ENCODE measurements at regions not wholly inside any gene's neighbourhood (a gene's known extent, or its start where the extent isn't known, plus 50 kb on each side); places are given as distances from the start of the nearest gene placed in this dataset.

DNA sequence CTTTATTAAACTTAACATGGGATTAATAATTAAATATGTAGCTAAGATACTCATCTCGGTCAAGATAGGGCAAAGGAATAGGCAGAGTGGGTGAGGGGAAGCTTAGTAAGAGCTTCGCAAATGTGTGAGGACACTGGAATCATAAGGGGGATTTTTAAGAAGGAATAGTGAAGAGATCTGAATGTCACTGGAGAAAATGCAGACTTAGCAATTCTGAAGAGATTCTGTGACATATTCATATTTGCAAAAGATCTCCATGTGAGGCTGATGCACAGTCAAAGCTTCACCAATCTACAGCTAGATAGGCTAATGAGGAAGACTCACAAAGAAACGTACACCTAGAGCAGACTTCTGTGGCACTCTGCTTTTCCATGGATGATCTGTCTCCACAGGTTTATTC, 1202.8 kb upstream of the CDH6 start:
- peaks cover 6% of the 10 kb centered on the region for H3K9me3 Mint-ChIP-seq (ENCODE audit: low read depth)
- H3K4me1 Mint-ChIP-seq: no peaks in the 10 kb centered on the region
- no peak for DNase-seq
- H3K27me3 Mint-ChIP-seq: no peaks in the 10 kb centered on the region
- ChIA-PET CTCF (no interaction called here), POLR2A (no interaction called here)
- intact Hi-C loops (cut with DNase I, micrococcal nuclease): no loop called here
- no peak for ATAC-seq
- H3K27ac Mint-ChIP-seq: no peak overlapping the region
- H3K36me3 Mint-ChIP-seq (ENCODE audit: low read depth): no peaks in the 10 kb centered on the region
- H3K4me3 Mint-ChIP-seq: no peak overlapping the region

DNA sequence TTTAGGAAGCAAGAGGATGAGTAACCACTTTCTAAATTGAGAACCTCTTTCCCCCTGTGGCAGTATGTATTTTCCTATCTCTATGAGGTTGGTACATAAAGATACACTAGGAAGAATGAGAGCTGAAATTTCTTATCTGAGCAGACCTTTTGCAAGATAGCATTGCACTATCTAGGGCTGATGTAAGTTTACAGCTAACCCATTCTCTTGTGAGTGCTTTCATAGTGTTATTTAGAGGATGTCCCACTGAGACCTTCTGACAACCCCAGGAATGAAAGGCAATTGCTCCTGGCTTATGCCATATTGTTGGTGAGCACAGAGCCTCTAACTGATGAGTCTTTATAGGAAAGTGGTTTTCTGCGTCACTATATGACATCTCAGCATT, 1209.3 kb upstream of the CDH6 start:
- no peaks in the 10 kb centered on the region for H3K36me3 Mint-ChIP-seq (ENCODE audit: low read depth)
- H3K4me1 Mint-ChIP-seq: no peaks in the 10 kb centered on the region
- POLR2A ChIA-PET: no interaction called here
- intact Hi-C loops (cut with DNase I, micrococcal nuclease): no loop called here
- no peaks in the 10 kb centered on the region for H3K27me3 Mint-ChIP-seq
- DNase-seq (no peak), ATAC-seq (no peak)
- no peak overlapping the region for H3K27ac Mint-ChIP-seq
- CTCF ChIA-PET: no interaction called here
- H3K9me3 Mint-ChIP-seq (ENCODE audit: low read depth): peaks cover 6% of the 10 kb centered on the region
- no peak overlapping the region for H3K4me3 Mint-ChIP-seq

- intact Hi-C loops (cut with DNase I, micrococcal nuclease): no loop called here
- ChIA-PET POLR2A (no interaction called here), CTCF (interaction anchor here (0.7 kb wide), 1 partner anchor 11 kb away, joined by 3 read pairs; no protein-coding TSS in a partner anchor)
- H3K27me3 Mint-ChIP-seq: no peaks in the 10 kb centered on the region
- H3K4me3 Mint-ChIP-seq: no peak overlapping the region
- DNase-seq (no peak), ATAC-seq (no peak)
- no peaks in the 10 kb centered on the region for H3K4me1 Mint-ChIP-seq
- no peaks in the 10 kb centered on the region for H3K36me3 Mint-ChIP-seq (ENCODE audit: low read depth)
- no peak overlapping the region for H3K27ac Mint-ChIP-seq
- H3K9me3 Mint-ChIP-seq (ENCODE audit: low read depth): peaks cover 6% of the 10 kb centered on the region
These were observed 1209.8 kb upstream of the CDH6 start for GRCh38 chr5:29983528-29984155.

- H3K36me3 Mint-ChIP-seq (ENCODE audit: low read depth): no peaks in the 10 kb centered on the region
- CTCF ChIA-PET: no interaction called here
These were observed 1211.0 kb upstream of the CDH6 start for GRCh38 chr5:29982457-29982856.

GRCh38 chr5:29972597-29972996, 1220.9 kb upstream of the CDH6 start:
- no peaks in the 10 kb centered on the region for H3K36me3 Mint-ChIP-seq (ENCODE audit: low read depth)
- DNase-seq (no peak), ATAC-seq (no peak)
- POLR2A ChIA-PET: no interaction called here
- no peaks in the 10 kb centered on the region for H3K27me3 Mint-ChIP-seq
- no peaks in the 10 kb centered on the region for H3K4me1 Mint-ChIP-seq
- H3K4me3 Mint-ChIP-seq: no peak overlapping the region
- CTCF ChIA-PET: no interaction called here
- no peak overlapping the region for H3K27ac Mint-ChIP-seq
- intact Hi-C loops (cut with DNase I, micrococcal nuclease): no loop called here
- H3K9me3 Mint-ChIP-seq (ENCODE audit: low read depth): peaks cover 19% of the 10 kb centered on the region

More at GRCh38 chr5:29982457-29982856, 1211.0 kb upstream of the CDH6 start:
- Mint-ChIP-seq H3K4me1 (no peaks in the 10 kb centered on the region), H3K27ac (no peak overlapping the region), H3K4me3 (no peak overlapping the region), H3K9me3 (ENCODE audit: low read depth) (peaks cover 6% of the 10 kb centered on the region), H3K27me3 (no peaks in the 10 kb centered on the region)
- POLR2A ChIA-PET: no interaction called here
- DNase-seq (no peak), ATAC-seq (no peak)
- intact Hi-C loops (cut with DNase I, micrococcal nuclease): no loop called here

DNA sequence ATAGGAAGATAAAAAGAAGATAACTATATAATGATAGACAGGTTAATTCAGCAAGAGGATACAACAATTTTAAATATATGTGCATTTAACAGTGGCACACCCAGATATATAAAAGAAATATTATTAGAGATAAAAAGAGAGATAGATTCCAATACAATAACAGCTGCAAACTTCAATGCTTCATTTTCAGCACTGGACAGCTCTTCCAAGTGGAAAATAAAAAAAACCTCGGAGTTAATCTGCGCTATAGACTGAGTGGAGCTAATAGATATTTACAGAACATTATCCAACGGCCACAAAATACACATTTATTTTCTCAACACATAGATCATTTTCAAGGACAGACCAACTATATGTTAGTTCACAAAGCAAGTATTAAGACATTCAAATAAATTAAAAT, 1229.5 kb upstream of the CDH6 start:
- peaks cover 33% of the 10 kb centered on the region for H3K9me3 Mint-ChIP-seq (ENCODE audit: low read depth)
- H3K27me3 Mint-ChIP-seq: no peaks in the 10 kb centered on the region
- H3K4me1 Mint-ChIP-seq: no peaks in the 10 kb centered on the region
- no peak for DNase-seq
- ChIA-PET CTCF (no interaction called here), POLR2A (no interaction called here)
- ATAC-seq: no peak
- no peak overlapping the region for H3K4me3 Mint-ChIP-seq
- H3K27ac Mint-ChIP-seq: no peak overlapping the region
- no peaks in the 10 kb centered on the region for H3K36me3 Mint-ChIP-seq (ENCODE audit: low read depth)
- intact Hi-C loops (cut with DNase I, micrococcal nuclease): no loop called here

GRCh38 chr5:29960323-29960722, 1233.2 kb upstream of the CDH6 start:
- intact Hi-C loops (cut with DNase I, micrococcal nuclease): no loop called here
- no peak for ATAC-seq
- POLR2A ChIA-PET: no interaction called here
- Mint-ChIP-seq H3K27ac (no peak overlapping the region), H3K36me3 (ENCODE audit: low read depth) (no peaks in the 10 kb centered on the region), H3K4me1 (no peaks in the 10 kb centered on the region), H3K27me3 (no peaks in the 10 kb centered on the region), H3K9me3 (ENCODE audit: low read depth) (peaks cover 19% of the 10 kb centered on the region), H3K4me3 (no peak overlapping the region)
- no peak for DNase-seq
- CTCF ChIA-PET: no interaction called here

- Mint-ChIP-seq H3K36me3 (ENCODE audit: low read depth) (no peaks in the 10 kb centered on the region), H3K27me3 (no peaks in the 10 kb centered on the region), H3K9me3 (ENCODE audit: low read depth) (peaks cover 4% of the 10 kb centered on the region), H3K4me3 (no peak overlapping the region), H3K27ac (no peak overlapping the region), H3K4me1 (no peaks in the 10 kb centered on the region)
- ChIA-PET CTCF (interaction anchor here (0.8 kb wide), 1 partner anchor 99 kb away, joined by 3 read pairs; no protein-coding TSS in a partner anchor), POLR2A (no interaction called here)
- no peak for ATAC-seq
- no peak for DNase-seq
- intact Hi-C loops (cut with DNase I, micrococcal nuclease): no loop called here
These were observed 1242.9 kb upstream of the CDH6 start for GRCh38 chr5:29950416-29951145.

DNA sequence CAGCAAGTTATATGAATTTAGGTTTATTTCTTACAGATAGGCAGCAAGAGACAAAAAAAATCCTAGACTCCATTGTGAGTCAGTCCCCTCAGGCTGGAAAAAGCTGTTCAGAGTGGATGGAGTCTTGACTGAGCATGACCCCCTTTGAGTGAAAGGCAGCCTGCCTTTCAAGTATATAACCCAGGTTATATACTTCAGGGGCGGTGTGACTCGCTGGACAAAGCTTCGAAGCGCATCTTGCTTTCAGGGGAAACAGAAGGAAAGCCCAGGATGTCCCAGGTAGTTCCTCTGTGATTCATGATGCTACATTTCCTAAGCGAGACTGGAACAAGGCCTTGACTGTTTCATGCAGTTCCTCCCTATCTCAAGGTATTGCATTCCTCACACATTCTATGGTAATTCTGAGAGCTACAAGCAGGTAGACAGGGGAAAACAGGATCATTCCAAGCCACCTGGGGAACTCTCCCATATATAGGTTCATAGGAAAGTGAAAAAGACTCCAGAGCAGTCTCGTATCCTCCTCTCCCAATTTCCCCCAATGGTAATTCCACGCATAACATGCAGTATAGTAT, 1244.1 kb upstream of the CDH6 start:
- H3K4me1 Mint-ChIP-seq: no peaks in the 10 kb centered on the region
- DNase-seq (no peak), ATAC-seq (no peak)
- intact Hi-C loops (cut with DNase I, micrococcal nuclease): no loop called here
- peaks cover 2% of the 10 kb centered on the region for H3K9me3 Mint-ChIP-seq (ENCODE audit: low read depth)
- no peaks in the 10 kb centered on the region for H3K36me3 Mint-ChIP-seq (ENCODE audit: low read depth)
- no peak overlapping the region for H3K27ac Mint-ChIP-seq
- ChIA-PET POLR2A (no interaction called here), CTCF (no interaction called here)
- no peak overlapping the region for H3K4me3 Mint-ChIP-seq
- no peaks in the 10 kb centered on the region for H3K27me3 Mint-ChIP-seq

GRCh38 chr5:29944327-29944726, 1249.2 kb upstream of the CDH6 start:
- no peak overlapping the region for H3K27ac Mint-ChIP-seq
- POLR2A ChIA-PET: no interaction called here
- H3K36me3 Mint-ChIP-seq (ENCODE audit: low read depth): no peaks in the 10 kb centered on the region
- no peaks in the 10 kb centered on the region for H3K27me3 Mint-ChIP-seq
- intact Hi-C loops (cut with DNase I, micrococcal nuclease): no loop called here
- ATAC-seq: no peak
- no peaks in the 10 kb centered on the region for H3K4me1 Mint-ChIP-seq
- no peak for DNase-seq
- H3K4me3 Mint-ChIP-seq: no peak overlapping the region
- CTCF ChIA-PET: no interaction called here
- peaks cover 2% of the 10 kb centered on the region for H3K9me3 Mint-ChIP-seq (ENCODE audit: low read depth)

DNA sequence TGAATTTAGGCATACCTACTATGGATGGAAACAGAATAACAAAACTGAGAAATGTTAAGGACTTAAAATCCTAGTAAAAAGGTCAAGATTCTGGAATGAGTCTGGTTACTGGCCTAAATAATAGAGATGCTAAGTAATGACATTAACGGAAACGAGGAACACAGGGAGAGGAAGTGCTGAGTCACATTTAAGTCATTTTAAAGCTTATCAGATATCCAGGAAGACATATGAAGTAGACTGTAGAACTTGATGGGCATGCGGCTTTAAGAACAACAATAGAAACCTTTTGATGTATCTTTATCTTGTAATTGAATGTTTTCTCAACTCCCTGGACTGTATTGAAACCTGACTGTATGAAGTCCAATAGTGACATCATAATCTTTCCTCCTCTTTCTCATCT, 1251.4 kb upstream of the CDH6 start:
- Mint-ChIP-seq H3K27ac (no peak overlapping the region), H3K9me3 (ENCODE audit: low read depth) (peaks cover 2% of the 10 kb centered on the region), H3K4me3 (no peak overlapping the region), H3K4me1 (no peaks in the 10 kb centered on the region), H3K36me3 (ENCODE audit: low read depth) (no peaks in the 10 kb centered on the region), H3K27me3 (no peaks in the 10 kb centered on the region)
- ATAC-seq: no peak
- CTCF ChIA-PET: no interaction called here
- POLR2A ChIA-PET: no interaction called here
- no peak for DNase-seq
- intact Hi-C loops (cut with DNase I, micrococcal nuclease): no loop called here

DNA sequence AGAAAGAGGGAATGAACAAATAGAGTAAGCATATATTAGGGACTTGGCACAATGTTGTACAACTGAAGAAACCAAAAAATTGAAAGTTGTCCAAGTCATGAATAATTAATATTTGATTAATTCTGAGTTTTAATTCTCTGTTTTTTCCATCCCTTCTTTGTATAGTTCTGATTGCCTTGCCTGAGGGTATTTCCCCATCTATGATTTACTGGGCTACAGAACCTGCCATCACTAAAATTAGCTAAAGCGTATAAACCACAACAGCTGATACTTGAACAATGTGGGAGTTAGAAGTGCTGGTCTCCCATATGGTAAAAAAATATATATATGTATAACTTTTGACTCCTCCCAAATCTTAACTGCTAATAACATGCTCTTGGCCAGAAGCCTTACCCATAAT, 1253.5 kb upstream of the CDH6 start:
- no peak for ATAC-seq
- DNase-seq: no peak
- Mint-ChIP-seq H3K36me3 (ENCODE audit: low read depth) (no peaks in the 10 kb centered on the region), H3K27ac (no peak overlapping the region), H3K9me3 (ENCODE audit: low read depth) (no peaks in the 10 kb centered on the region), H3K4me3 (no peak overlapping the region), H3K4me1 (no peaks in the 10 kb centered on the region), H3K27me3 (no peaks in the 10 kb centered on the region)
- ChIA-PET CTCF (no interaction called here), POLR2A (no interaction called here)
- intact Hi-C loops (cut with DNase I, micrococcal nuclease): no loop called here

Data from activated CD4-positive, alpha-beta T cell treated with anti-CD3 and anti-CD28 coated beads for 36 hours (primary cell).